HCT116 (cell line): ENCODE measurements at regions not wholly inside any gene's neighbourhood (a gene's known extent, or its start where the extent isn't known, plus 50 kb on each side); places are given as distances from the start of the nearest gene placed in this dataset.

Source experiments
- ATAC-seq: fragments of 200-7000 bp; cut with Tn5 transposase; 2 replicates; pipeline ENCODE4 v1.9.1; 2020; ENCODE audit warnings: mild to moderate bottlenecking, moderate library complexity
- BruUV-seq: library from RNA; stranded (reverse); fragments of 400-500 nt; replicated peaks from 2 replicates; lab custom pipeline; 2021; lab: Mats Ljungman, UMichigan
- CTCF ChIA-PET: fragments of 300-600 bp; sonication (Branson Sonifier 250); formaldehyde crosslinking; loops from one replicate; lab custom pipeline; 2021; ENCODE audit warnings: antibody characterized with exemption; lab: Charles Lee
- POLR2A ChIA-PET: fragments of 300-600, 350-600 bp; sonication (Branson Sonifier 250); formaldehyde crosslinking; loops from one replicate; lab custom pipeline; 2021; ENCODE audit warnings: antibody characterized with exemption; lab: Charles Lee
- RAD21 ChIA-PET, 2 experiments: fragments of 300-600 bp; sonication (Branson Sonifier 250); formaldehyde crosslinking; loops; one replicate each; lab custom pipeline; 2023; ENCODE audit warnings: low total read pairs in 2 of 2; ENCODE audit not compliant: uncharacterized antibody in 2 of 2, unreplicated experiment in 2 of 2, low non-redundant PET in 1 of 2; lab: Charles Lee
- DNase-seq: peaks from one replicate; pipeline ENCODE4 v3.0.0-alpha.2; 2010; ENCODE audit warnings: low read depth, low spot score
- H2AFZ ChIP-seq: fragments of 200-600 bp; shearing (Covaris generic), sonication (generic); 2 replicates; pipeline ENCODE4 v1.6.1; 2017; ENCODE audit warnings: low read depth, mixed run types, mixed read lengths, antibody characterized with exemption, low read length; ENCODE audit not compliant: poor library complexity, severe bottlenecking
- H3K27ac ChIP-seq: 2 replicates; pipeline ENCODE4 v1.5.1; 2012; ENCODE audit warnings: low read depth, low read length
- H3K27me3 ChIP-seq: fragments of 200-600 bp; sonication (generic); 2 replicates; pipeline ENCODE4 v1.6.1; 2016; ENCODE audit warnings: mixed run types, low read length, mixed read lengths; ENCODE audit not compliant: insufficient read depth
- H3K36me3 ChIP-seq, 2 experiments: fragments of 200-500 bp in 1 of 2; fragments of 200-600 bp in 1 of 2; sonication (Bioruptor generic) in 1 of 2; sonication (generic) in 1 of 2; 2 replicates each; pipeline versions ENCODE4 v1.5.1 to v1.6.1; 2014 to 2016; ENCODE audit warnings: low read length in 2 of 2, inconsistent platforms in 1 of 2, mixed read lengths in 1 of 2, mixed run types in 1 of 2; ENCODE audit not compliant: insufficient read depth in 2 of 2, control insufficient read depth in 1 of 2
- H3K4me1 ChIP-seq, 2 experiments: fragments of 200-600 bp in 1 of 2; sonication (generic) in 1 of 2; 2 replicates each; pipeline versions ENCODE4 v1.5.1 to v1.6.1; 2012 to 2017; ENCODE audit warnings: low read length in 2 of 2, inconsistent platforms in 1 of 2, mild to moderate bottlenecking in 1 of 2, mixed read lengths in 1 of 2, mixed run types in 1 of 2, moderate library complexity in 1 of 2; ENCODE audit not compliant: insufficient read depth in 2 of 2, control insufficient read depth in 1 of 2
- H3K4me2 ChIP-seq: fragments of 200-600 bp; sonication (generic); 2 replicates; pipeline ENCODE4 v1.6.1; 2017; ENCODE audit warnings: mixed run types, low read length, mixed read lengths
- H3K4me3 ChIP-seq, 2 experiments: fragments of 200-600 bp in 1 of 2; sonication (generic) in 1 of 2; replicated peaks in 1 of 2; 2 replicates each; pipeline ENCODE4 v1.5.1; 2011 to 2016; ENCODE audit warnings: low read length in 2 of 2, control low read depth in 1 of 2, low read depth in 1 of 2, mild to moderate bottlenecking in 1 of 2, mixed read lengths in 1 of 2, mixed run types in 1 of 2
- H3K79me2 ChIP-seq: fragments of 200-600 bp; sonication (generic); 2 replicates; pipeline ENCODE4 v1.6.1; 2017; ENCODE audit warnings: mild to moderate bottlenecking, mixed run types, low read length, moderate library complexity, mixed read lengths; ENCODE audit not compliant: insufficient read depth
- H3K9ac ChIP-seq: fragments of 200-600 bp; sonication (generic); 2 replicates; pipeline ENCODE4 v1.6.1; 2016; ENCODE audit warnings: low read length, mixed read lengths
- H3K9me2 ChIP-seq: fragments of 200-600 bp; sonication (generic), shearing (Covaris generic); 2 replicates; pipeline ENCODE4 v1.6.1; 2017; ENCODE audit warnings: mixed run types, mild to moderate bottlenecking, moderate library complexity; ENCODE audit not compliant: insufficient read depth
- H3K9me3 ChIP-seq, 2 experiments: fragments of 200-500 bp in 1 of 2; fragments of 200-600 bp in 1 of 2; sonication (Bioruptor generic) in 1 of 2; sonication (generic) in 1 of 2; 2 replicates each; pipeline ENCODE4 v1.6.1; 2014 to 2017; ENCODE audit warnings: low read length in 2 of 2, mixed read lengths in 2 of 2, inconsistent platforms in 1 of 2, low read depth in 1 of 2, mild to moderate bottlenecking in 1 of 2, mixed run types in 1 of 2, moderate library complexity in 1 of 2; ENCODE audit not compliant: control insufficient read depth in 1 of 2, insufficient read depth in 1 of 2
- H4K20me1 ChIP-seq: fragments of 200-600 bp; sonication (generic), shearing (Covaris generic); 2 replicates; pipeline ENCODE4 v1.6.1; 2017; ENCODE audit warnings: mixed run types, mild to moderate bottlenecking, moderate library complexity; ENCODE audit not compliant: insufficient read depth
- ATF3 ChIP-seq: IDR thresholded peaks from 2 replicates; pipeline ENCODE4 v1.6.1; 2012
- CBX3 ChIP-seq: IDR thresholded peaks from 2 replicates; pipeline ENCODE4 v1.6.1; 2012; ENCODE audit warnings: low read depth
- CEBPB ChIP-seq: IDR thresholded peaks from 2 replicates; pipeline ENCODE4 v1.6.1; 2012; ENCODE audit warnings: low read depth
- CTCF ChIP-seq, 3 experiments: fragments of 200-600 bp in 1 of 3; sonication (generic) in 1 of 3; IDR thresholded peaks in 2 of 3; conservative IDR thresholded peaks in 1 of 3; 2 replicates each; pipeline ENCODE4 v1.5.1; 2012 to 2017; ENCODE audit warnings: low read depth in 2 of 3, low read length in 2 of 3, antibody characterized with exemption in 1 of 3, borderline replicate concordance in 1 of 3, control low read depth in 1 of 3, mild to moderate bottlenecking in 1 of 3, mixed read lengths in 1 of 3, mixed run types in 1 of 3, moderate library complexity in 1 of 3; ENCODE audit not compliant: insufficient read depth in 1 of 3
- EGR1 ChIP-seq: IDR thresholded peaks from 2 replicates; pipeline ENCODE4 v1.6.1; 2012; ENCODE audit warnings: low read depth
- ELF1 ChIP-seq: IDR thresholded peaks from 2 replicates; pipeline ENCODE4 v1.6.1; 2012; ENCODE audit warnings: low read depth, borderline replicate concordance
- EZH2 ChIP-seq: fragments of 200-600 bp; sonication (generic); IDR thresholded peaks from 2 replicates; pipeline ENCODE4 v1.6.1; 2017; ENCODE audit warnings: antibody characterized with exemption, mixed run types
- EZH2phosphoT487 ChIP-seq: fragments of 200-600 bp; IDR thresholded peaks from 2 replicates; pipeline ENCODE4 v1.6.1; 2018; ENCODE audit warnings: antibody characterized with exemption, borderline replicate concordance
- FOSL1 ChIP-seq: IDR thresholded peaks from 2 replicates; pipeline ENCODE4 v1.6.1; 2012; ENCODE audit warnings: low read depth
- JUND ChIP-seq: IDR thresholded peaks from 2 replicates; pipeline ENCODE4 v1.6.1; 2012
- MAX ChIP-seq: IDR thresholded peaks from 2 replicates; pipeline ENCODE4 v1.6.1; 2012
- POLR2A ChIP-seq: IDR thresholded peaks from 2 replicates; pipeline ENCODE4 v1.7.0; 2011; ENCODE audit warnings: borderline replicate concordance; ENCODE audit not compliant: insufficient read depth, insufficient read length; ENCODE audit errors: extremely low read depth
- REST ChIP-seq: IDR thresholded peaks from 2 replicates; pipeline ENCODE4 v1.6.1; 2012; ENCODE audit warnings: low read depth
- SIN3A ChIP-seq: IDR thresholded peaks from 2 replicates; pipeline ENCODE4 v1.6.1; 2012; ENCODE audit warnings: low read depth
- SP1 ChIP-seq: IDR thresholded peaks from 2 replicates; pipeline ENCODE4 v1.6.1; 2012; ENCODE audit warnings: low read depth
- SRF ChIP-seq: IDR thresholded peaks from 2 replicates; pipeline ENCODE4 v1.6.1; 2012; ENCODE audit warnings: low read depth
- TCF7L2 ChIP-seq: IDR thresholded peaks from 2 replicates; pipeline ENCODE4 v1.7.0; 2011; ENCODE audit warnings: borderline replicate concordance, inconsistent platforms; ENCODE audit not compliant: insufficient read depth, insufficient read length; ENCODE audit errors: extremely low read depth
- ZFX ChIP-seq: fragments of 450-650 bp; IDR thresholded peaks from 2 replicates; pipeline ENCODE4 v1.6.1; 2017
- ZNF274 ChIP-seq: fragments of 200-500 bp; sonication (Bioruptor generic); IDR thresholded peaks from 2 replicates; pipeline ENCODE4 v1.6.1; 2014; ENCODE audit warnings: mild to moderate bottlenecking, low read depth, low read length, inconsistent platforms
- intact Hi-C: fragments of 100-400 bp; cut with micrococcal nuclease; formaldehyde crosslinking; loops from 2 replicates; pipeline ENCODE4 v1.10.0; 2022
- TF ChIP-seq, protein P1 (sequence below): IDR thresholded peaks from 2 replicates; pipeline ENCODE4 v1.6.1; 2011; ENCODE audit warnings: mild to moderate bottlenecking, low read length, moderate library complexity; ENCODE audit not compliant: insufficient replicate concordance; ENCODE audit errors: extremely low read depth

DNA sequence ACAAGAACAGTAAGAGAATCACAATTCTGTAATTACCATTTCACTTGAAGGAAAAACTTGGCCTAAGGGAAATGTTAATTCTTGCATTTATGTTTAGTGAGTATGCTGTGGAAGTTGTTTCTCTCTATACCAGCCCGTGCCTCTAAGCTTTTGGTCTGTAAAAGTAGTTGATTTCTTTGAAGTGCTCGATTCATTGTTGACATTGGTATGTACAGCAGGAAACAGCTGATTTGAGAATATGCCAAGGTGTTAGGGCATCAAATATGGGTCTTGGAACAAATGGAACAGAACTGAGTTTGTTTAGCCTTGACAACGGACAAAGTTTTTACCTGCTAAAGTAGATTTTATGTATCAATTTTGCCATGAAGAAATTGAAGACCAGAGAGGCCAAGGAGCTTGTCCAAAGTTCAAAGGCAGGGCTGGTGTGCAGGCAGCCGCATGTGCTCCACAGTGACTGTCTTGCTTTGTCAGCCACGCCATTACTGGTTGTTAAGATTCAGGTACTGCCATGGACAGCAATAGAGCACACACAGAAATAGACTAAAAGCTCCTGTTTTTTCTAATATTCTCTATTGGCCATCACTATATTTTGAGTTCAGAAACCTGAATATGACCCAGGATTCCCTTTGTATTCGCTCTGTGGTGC, 75.5 kb upstream of the TLR3 start:
- Histone ChIP-seq H4K20me1 (no peaks in the 10 kb centered on the region), H3K4me3 (no peak overlapping the region), H3K4me1 (no peaks in the 10 kb centered on the region), H3K9me2 (no peaks in the 10 kb centered on the region), H3K4me2 (no peak overlapping the region), H3K9me3 (no peaks in the 10 kb centered on the region), H3K27ac (no peak overlapping the region)
- no peak for ATAC-seq
- no TSS peak for BruUV-seq
- RAD21 ChIA-PET: no interaction called here
- no peak for DNase-seq
- no peak for TF ChIP-seq ZFX
- TF ChIP-seq CBX3: no peak
- TF ChIP-seq EGR1: no peak
- no peak for TF ChIP-seq SRF
- TF ChIP-seq CEBPB: no peak
- TF ChIP-seq SP1: no peak
- no peak for TF ChIP-seq ELF1
- TF ChIP-seq EZH2phosphoT487: no peak
- TF ChIP-seq ATF3: no peak
- TF ChIP-seq REST: no peak
- TF ChIP-seq TCF7L2: no peak
- no peak for TF ChIP-seq POLR2A
- no peak for TF ChIP-seq SIN3A
- no peak for TF ChIP-seq FOSL1
- TF ChIP-seq EZH2: no peak
- no peak for TF ChIP-seq MAX
- TF ChIP-seq, protein P1, sequence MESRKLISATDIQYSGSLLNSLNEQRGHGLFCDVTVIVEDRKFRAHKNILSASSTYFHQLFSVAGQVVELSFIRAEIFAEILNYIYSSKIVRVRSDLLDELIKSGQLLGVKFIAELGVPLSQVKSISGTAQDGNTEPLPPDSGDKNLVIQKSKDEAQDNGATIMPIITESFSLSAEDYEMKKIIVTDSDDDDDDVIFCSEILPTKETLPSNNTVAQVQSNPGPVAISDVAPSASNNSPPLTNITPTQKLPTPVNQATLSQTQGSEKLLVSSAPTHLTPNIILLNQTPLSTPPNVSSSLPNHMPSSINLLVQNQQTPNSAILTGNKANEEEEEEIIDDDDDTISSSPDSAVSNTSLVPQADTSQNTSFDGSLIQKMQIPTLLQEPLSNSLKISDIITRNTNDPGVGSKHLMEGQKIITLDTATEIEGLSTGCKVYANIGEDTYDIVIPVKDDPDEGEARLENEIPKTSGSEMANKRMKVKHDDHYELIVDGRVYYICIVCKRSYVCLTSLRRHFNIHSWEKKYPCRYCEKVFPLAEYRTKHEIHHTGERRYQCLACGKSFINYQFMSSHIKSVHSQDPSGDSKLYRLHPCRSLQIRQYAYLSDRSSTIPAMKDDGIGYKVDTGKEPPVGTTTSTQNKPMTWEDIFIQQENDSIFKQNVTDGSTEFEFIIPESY: no peak
- no peak for TF ChIP-seq CTCF (IDR thresholded peaks at IDR 0.05 in 2 of 3, conservative IDR thresholded peaks at IDR 0.05 in 1 of 3; ENCODE audit: borderline replicate concordance in 1 of 3, insufficient read depth in 1 of 3, low read depth in 2 of 3, low read length in 2 of 3)
- TF ChIP-seq ZNF274: no peak
- TF ChIP-seq JUND: no peak
- TF ChIP-seq, all 23 proteins: peak for 0
- ChIA-PET POLR2A (no interaction called here), CTCF (no interaction called here)
- Histone ChIP-seq H3K36me3 (no peaks in the 10 kb centered on the region), H3K9ac (no peak overlapping the region), H3K79me2 (no peaks in the 10 kb centered on the region), H2AFZ (no peak overlapping the region), H3K27me3 (no peaks in the 10 kb centered on the region)
- intact Hi-C loops: no loop called here
